ENCODE measurements at regions not wholly inside any gene's neighbourhood (a gene's known extent, or its start where the extent isn't known, plus 50 kb on each side); places are given as distances from the start of the nearest gene placed in this dataset.

DNA sequence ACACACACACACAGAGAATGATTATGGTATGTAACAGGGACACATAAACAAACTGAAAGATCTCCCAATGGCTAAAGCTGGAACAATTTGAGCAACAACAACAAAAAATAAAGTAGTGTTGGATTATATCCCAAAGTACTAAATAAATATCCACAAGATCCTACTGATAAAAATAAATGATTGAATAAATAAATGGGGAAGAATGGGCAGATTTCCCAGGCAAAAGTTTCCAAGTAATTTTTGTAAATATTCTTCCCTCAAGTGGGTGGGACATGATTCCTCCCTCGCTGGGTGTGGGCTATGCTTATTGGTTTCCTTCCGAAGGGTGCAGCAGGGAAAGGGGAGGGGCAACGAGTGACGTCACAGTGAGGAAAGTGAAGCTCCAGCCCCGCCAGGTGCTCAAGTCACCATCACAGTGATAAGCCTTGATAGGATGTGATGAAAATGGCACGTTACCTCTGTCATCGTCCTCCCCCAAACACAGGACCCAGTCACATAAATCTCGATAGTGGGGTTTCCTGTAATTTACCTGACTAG, 295.3 kb downstream of the DRD1 start:
- POLR2A ChIA-PET = no interaction called here
- Histone ChIP-seq H3K4me3 (no peak overlapping the region), H3K9me3 (peaks cover 12% of the 10 kb centered on the region; the same call in 2 of the 3 replicates), H3K4me2 (no peak overlapping the region), H3K4me1 (no peaks in the 10 kb centered on the region), H3K27ac (no peak overlapping the region)
- TF ChIP-seq NFE2L2 (conservative IDR thresholded peaks at IDR 0.05; ENCODE audit: low read length) (no peak), FOSL2 (IDR thresholded peaks at IDR 0.05) (no peak), FOSL2 (CRISPR knock-in tag; IDR thresholded peaks at IDR 0.05) (no peak), HOXB5 (CRISPR knock-in tag; IDR thresholded peaks at IDR 0.05) (no peak), POLR2A (IDR thresholded peaks at IDR 0.05; ENCODE audit: low read length) (no peak), GATA3 (IDR thresholded peaks at IDR 0.05; ENCODE audit: borderline replicate concordance) (no peak), ELK1 (IDR thresholded peaks at IDR 0.05; ENCODE audit: low read depth, low read length) (no peak), EHMT2 (IDR thresholded peaks at IDR 0.05; ENCODE audit: low read depth) (no peak), BHLHE40 (IDR thresholded peaks at IDR 0.05; ENCODE audit: low read depth, low read length) (no peak), POLR2AphosphoS2 (conservative IDR thresholded peaks at IDR 0.05; ENCODE audit: low read length) (no peak), ZSCAN20 (CRISPR knock-in tag; IDR thresholded peaks at IDR 0.05) (no peak), JUNB (IDR thresholded peaks at IDR 0.05) (no peak), ZNF302 (CRISPR knock-in tag; IDR thresholded peaks at IDR 0.05) (no peak), FOSB (CRISPR knock-in tag; IDR thresholded peaks at IDR 0.05) (no peak), EHF (CRISPR knock-in tag; IDR thresholded peaks at IDR 0.05) (no peak)
- TF ChIP-seq, protein P1, sequence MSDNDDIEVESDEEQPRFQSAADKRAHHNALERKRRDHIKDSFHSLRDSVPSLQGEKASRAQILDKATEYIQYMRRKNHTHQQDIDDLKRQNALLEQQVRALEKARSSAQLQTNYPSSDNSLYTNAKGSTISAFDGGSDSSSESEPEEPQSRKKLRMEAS (IDR thresholded peaks at IDR 0.05) = no peak
- FAIRE-seq = no peak
- CTCF ChIA-PET = interaction anchor here (0.6 kb wide), 1 partner anchor 723 kb away, joined by 3 read pairs; the partner anchor contains the start of gene CPLX2
- 39% methylated on average over 8 of the region's 8 CpGs for WGBS (ENCODE audit: missing lambda C conversion rate)
- DNase-seq (ENCODE audit: low read depth in 1 of 2, low spot score in 1 of 2) = peak in 1 of 2 experiments; percentile 13
- ATAC-seq = no peak

DNA sequence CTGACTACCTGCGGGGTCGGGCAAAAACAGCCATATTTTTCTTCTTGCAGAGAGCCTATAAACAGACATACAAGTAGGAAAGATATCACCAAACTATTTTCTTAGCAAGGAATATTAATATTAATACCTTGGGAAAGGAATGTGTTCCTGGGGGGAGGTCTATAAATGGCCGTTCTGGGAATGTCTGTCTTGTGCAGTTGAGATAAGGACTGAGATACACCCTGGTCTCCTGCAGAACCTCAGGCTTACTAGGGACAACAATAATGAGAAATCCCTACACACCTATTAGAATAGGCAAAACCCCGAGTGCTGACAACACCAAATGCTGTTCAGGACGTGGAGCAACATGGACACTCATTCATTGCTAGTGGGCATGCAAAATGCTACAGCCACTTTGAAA, 297.2 kb downstream of the DRD1 start:
- no peak overlapping the region for H3K4me2 ChIP-seq
- ChIA-PET CTCF (no interaction called here), POLR2A (no interaction called here)
- peaks cover 6% of the 10 kb centered on the region; the same call in 1 of the 3 replicates for H3K9me3 ChIP-seq
- ATAC-seq (no peak), DNase-seq (ENCODE audit: low read depth in 1 of 2, low spot score in 1 of 2) (no peak), FAIRE-seq (no peak)
- TF ChIP-seq FOSL2 (IDR thresholded peaks at IDR 0.05) = no peak
- no peak for TF ChIP-seq FOSL2 (CRISPR knock-in tag; IDR thresholded peaks at IDR 0.05)
- TF ChIP-seq, protein P2, sequence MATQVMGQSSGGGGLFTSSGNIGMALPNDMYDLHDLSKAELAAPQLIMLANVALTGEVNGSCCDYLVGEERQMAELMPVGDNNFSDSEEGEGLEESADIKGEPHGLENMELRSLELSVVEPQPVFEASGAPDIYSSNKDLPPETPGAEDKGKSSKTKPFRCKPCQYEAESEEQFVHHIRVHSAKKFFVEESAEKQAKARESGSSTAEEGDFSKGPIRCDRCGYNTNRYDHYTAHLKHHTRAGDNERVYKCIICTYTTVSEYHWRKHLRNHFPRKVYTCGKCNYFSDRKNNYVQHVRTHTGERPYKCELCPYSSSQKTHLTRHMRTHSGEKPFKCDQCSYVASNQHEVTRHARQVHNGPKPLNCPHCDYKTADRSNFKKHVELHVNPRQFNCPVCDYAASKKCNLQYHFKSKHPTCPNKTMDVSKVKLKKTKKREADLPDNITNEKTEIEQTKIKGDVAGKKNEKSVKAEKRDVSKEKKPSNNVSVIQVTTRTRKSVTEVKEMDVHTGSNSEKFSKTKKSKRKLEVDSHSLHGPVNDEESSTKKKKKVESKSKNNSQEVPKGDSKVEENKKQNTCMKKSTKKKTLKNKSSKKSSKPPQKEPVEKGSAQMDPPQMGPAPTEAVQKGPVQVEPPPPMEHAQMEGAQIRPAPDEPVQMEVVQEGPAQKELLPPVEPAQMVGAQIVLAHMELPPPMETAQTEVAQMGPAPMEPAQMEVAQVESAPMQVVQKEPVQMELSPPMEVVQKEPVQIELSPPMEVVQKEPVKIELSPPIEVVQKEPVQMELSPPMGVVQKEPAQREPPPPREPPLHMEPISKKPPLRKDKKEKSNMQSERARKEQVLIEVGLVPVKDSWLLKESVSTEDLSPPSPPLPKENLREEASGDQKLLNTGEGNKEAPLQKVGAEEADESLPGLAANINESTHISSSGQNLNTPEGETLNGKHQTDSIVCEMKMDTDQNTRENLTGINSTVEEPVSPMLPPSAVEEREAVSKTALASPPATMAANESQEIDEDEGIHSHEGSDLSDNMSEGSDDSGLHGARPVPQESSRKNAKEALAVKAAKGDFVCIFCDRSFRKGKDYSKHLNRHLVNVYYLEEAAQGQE (IDR thresholded peaks at IDR 0.05) = no peak
- no peak for TF ChIP-seq JUN (IDR thresholded peaks at IDR 0.05)
- TF ChIP-seq SREBF2 (IDR thresholded peaks at IDR 0.05) = no peak
- no peak for TF ChIP-seq NFE2L2 (conservative IDR thresholded peaks at IDR 0.05; ENCODE audit: low read length)
- TF ChIP-seq RCOR1 (IDR thresholded peaks at IDR 0.05; ENCODE audit: low read depth, low read length) = no peak
- no peak overlapping the region for H3K4me3 ChIP-seq
- no peak overlapping the region for H3K27ac ChIP-seq
- 21% methylated on average over 5 of the region's 5 CpGs for WGBS (ENCODE audit: missing lambda C conversion rate)
- H3K4me1 ChIP-seq = no peaks in the 10 kb centered on the region

GRCh38 chr5:175141421-175141820, 302.6 kb downstream of the DRD1 start:
- no peak overlapping the region for H3K4me3 ChIP-seq
- no peak for FAIRE-seq
- H3K4me1 ChIP-seq = no peaks in the 10 kb centered on the region
- POLR2A ChIA-PET = no interaction called here
- 19% methylated on average over 1 of the region's 1 CpG for WGBS (ENCODE audit: missing lambda C conversion rate)
- no peak for ATAC-seq
- H3K4me2 ChIP-seq = no peak overlapping the region
- peaks cover 10% of the 10 kb centered on the region for H3K9me3 ChIP-seq
- CTCF ChIA-PET = interaction anchor here (0.6 kb wide), 1 partner anchor 88 kb away, joined by 3 read pairs; no protein-coding TSS in a partner anchor
- no peak for DNase-seq (ENCODE audit: low read depth in 1 of 2, low spot score in 1 of 2)
- no peak overlapping the region for H3K27ac ChIP-seq
- no peak for TF ChIP-seq FOSL2 (IDR thresholded peaks at IDR 0.05)
- TF ChIP-seq FOSL2 (CRISPR knock-in tag; IDR thresholded peaks at IDR 0.05) = no peak
- TF ChIP-seq ZC3H11A (IDR thresholded peaks at IDR 0.05) = no peak
- TF ChIP-seq FOXS1 (CRISPR knock-in tag; IDR thresholded peaks at IDR 0.05) = no peak
- TF ChIP-seq HOXB5 (CRISPR knock-in tag; IDR thresholded peaks at IDR 0.05) = no peak
- TF ChIP-seq RNF2 (IDR thresholded peaks at IDR 0.05; ENCODE audit: borderline replicate concordance, low read depth) = no peak
- TF ChIP-seq, protein P3, sequence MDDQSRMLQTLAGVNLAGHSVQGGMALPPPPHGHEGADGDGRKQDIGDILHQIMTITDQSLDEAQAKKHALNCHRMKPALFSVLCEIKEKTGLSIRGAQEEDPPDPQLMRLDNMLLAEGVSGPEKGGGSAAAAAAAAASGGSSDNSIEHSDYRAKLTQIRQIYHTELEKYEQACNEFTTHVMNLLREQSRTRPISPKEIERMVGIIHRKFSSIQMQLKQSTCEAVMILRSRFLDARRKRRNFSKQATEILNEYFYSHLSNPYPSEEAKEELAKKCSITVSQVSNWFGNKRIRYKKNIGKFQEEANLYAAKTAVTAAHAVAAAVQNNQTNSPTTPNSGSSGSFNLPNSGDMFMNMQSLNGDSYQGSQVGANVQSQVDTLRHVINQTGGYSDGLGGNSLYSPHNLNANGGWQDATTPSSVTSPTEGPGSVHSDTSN (IDR thresholded peaks at IDR 0.05) = no peak
- no peak for TF ChIP-seq MAZ (IDR thresholded peaks at IDR 0.05; ENCODE audit: borderline replicate concordance, low read depth, low read length)
- TF ChIP-seq PHF8 (IDR thresholded peaks at IDR 0.05; ENCODE audit: borderline replicate concordance, low read depth) = no peak
- TF ChIP-seq KDM1A (IDR thresholded peaks at IDR 0.05; ENCODE audit: low read depth) = no peak
- TF ChIP-seq EHMT2 (IDR thresholded peaks at IDR 0.05; ENCODE audit: low read depth) = no peak
- TF ChIP-seq, protein P1 (IDR thresholded peaks at IDR 0.05) = no peak
- TF ChIP-seq ESRRA (IDR thresholded peaks at IDR 0.05; ENCODE audit: borderline replicate concordance, low read length) = no peak
- no peak for TF ChIP-seq SREBF2 (IDR thresholded peaks at IDR 0.05)
- no peak for TF ChIP-seq NR3C1 (IDR thresholded peaks at IDR 0.05)
- no peak for TF ChIP-seq SMC3 (IDR thresholded peaks at IDR 0.05)
- TF ChIP-seq POLR2AphosphoS2 (conservative IDR thresholded peaks at IDR 0.05; ENCODE audit: low read length) = no peak
- no peak for TF ChIP-seq CBX2 (IDR thresholded peaks at IDR 0.05; ENCODE audit: borderline replicate concordance, low read depth)

Measured in A549 (cell line).